Stimulated activated CD4-positive, alpha-beta T cell treated with anti-CD3 and anti-CD28 coated beads, Interleukin-2, amount 100 ng/mL, for 4 hours (primary cell): ENCODE measurements at regions not wholly inside any gene's neighbourhood (a gene's known extent, or its start where the extent isn't known, plus 50 kb on each side); places are given as distances from the start of the nearest gene placed in this dataset.

Experiments used
- DNase-seq: peaks from one replicate; pipeline ENCODE4 v3.0.0-alpha.2; 2020; ENCODE audit warnings: low read depth

DNA sequence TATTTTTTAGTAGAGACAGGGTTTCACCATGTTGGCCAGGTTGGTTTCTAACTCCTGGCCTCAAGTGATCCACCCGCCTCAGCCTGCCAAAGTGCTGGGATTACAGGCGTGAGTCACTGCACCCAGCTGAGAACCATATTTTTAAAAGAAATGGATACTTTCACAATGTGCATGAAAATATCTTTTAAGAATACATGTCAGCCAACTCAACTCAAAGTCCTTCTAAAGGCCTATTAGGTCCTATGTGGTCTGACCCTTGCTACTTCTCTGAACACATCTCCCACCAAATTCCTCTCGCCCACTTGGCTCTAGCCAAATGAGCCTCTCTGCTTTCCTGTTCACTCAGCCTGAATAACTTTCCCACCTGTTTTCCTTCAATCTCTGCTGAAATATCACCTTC, 119.6 kb downstream of the MTX2 start:
- DNase-seq = no peak

DNA sequence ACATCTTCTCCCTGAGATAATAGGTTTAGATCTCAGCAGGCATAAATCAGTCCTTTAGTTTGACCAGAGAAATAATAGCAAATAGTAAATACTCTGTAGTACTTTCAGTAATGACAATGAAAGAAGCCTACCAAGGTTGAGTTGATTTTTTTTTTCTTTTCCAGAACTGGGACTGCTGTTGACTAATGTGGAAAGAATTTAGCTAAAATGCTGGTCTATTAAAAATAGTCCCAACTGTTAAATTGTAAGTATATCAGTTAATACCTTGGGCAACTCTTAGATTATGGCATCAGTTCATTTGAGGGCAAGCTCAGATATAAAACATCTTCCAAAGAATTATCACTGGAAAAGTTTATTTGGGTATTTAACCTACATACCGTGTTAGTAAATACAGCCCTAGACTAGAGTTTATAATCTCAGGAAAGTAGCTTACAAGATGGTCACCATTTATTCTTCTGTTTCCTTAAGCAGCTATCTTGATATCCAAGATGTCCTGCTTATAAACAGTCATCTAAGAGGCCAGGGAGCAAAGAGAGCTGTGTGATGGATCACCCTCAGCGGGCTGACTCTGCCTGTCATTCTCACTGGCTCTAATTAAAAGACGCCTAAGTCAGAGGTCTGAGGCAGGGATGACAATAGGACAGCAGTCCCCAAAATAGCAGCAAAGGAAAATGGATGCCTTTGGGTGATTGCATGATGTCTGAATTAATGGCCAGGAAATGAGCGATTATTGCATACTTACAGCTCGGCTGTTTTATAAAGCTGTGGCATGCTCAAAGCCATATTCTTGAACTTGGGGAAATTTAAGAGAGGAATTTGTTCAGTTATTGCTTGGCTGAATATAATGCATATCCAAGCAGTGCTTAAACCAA, 121.3 kb downstream of the MTX2 start:
- DNase-seq = no peak

DNA sequence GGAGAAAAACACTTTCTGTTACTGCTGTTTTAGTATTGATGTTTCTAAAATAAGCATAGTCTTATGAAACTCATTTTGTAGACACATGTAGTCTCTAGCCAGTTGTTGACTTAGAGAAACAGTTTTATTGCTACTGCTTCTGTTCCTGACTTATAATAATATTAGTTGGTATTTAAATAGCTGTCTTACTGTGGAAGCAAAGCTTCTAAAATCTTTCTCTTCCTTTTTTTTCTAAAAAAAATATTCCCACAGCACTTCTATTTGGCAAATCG, 121.8 kb downstream of the MTX2 start:
- DNase-seq = no peak

DNA sequence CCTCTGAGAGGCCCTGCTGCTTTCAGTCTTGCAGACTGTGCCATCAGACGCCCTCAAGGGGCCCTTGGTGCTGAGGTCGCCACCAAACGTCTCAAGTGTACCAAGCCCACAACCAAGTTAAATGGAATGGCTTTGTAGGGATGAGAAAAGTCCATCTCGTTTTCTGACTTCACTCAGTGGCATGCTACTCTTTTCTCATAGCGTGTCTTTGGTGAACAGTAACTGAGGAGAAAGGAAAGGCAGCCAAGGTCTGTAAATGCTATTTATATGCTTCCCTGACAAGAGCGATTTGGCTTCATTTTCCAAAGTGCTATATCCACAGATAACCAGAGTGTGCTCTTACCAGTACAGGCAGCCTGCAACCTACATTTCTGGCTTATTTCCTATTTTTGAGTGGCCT, 123.0 kb downstream of the MTX2 start:
- no peak for DNase-seq

DNA sequence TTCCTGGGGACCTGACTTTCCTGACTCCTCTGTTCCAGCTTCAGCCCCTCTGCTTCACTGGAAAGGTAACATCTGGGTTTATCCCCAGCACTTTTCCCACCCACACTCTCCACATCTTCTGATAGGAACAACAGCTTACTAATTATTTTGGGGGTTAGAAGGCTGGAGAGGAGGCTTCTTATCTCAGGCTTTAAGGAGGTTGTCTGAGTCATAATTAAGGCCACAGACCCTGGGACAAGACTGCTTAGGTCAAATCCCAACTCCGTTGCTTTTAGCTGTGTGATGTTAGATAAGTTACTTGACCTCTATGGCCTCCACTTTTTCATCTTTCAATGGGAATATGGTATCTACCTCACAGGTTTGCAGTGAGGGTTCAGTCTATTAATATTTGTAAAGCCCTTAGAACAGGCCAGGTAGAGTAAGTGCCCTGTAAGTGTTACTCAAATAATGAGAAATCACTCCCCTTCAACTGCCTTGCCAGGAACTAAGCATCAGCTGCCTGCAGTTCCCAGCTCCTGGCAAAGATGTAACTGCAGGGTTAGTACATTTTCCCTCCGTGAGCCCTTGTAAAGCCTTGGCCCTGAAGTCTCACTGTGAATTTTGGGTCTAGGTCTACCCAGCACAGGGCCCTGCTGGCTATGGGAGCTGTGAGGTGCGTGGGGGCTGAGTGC, 123.6 kb downstream of the MTX2 start:
- DNase-seq = no peak

DNA sequence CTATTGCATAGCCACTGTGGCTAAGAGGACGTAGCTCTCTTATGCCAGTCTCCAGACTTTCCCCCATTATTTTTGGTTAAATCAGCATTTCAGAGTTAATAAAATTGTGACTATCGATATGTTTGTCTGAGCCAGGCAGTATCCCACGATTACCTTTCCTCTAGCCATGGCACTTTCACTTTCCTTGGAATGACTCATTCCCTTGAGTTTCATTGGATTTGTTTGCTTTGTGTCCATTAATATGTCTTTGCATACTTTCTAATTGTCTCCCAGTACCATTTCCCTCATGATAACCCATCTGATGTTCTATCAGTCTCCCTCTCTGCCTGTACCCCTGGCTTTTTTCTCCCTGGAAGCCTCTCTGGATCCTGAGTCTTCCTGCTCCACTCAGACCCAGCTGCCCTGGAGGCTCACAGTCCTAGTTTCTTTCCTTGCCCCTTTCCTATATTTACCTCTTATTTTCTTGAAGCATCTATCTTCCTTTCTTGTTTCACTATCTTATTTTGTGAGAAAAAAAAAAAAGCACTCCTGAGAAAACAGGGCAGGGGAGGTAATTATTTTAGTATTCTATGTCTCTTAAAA, 126.1 kb downstream of the MTX2 start:
- DNase-seq = no peak

DNA sequence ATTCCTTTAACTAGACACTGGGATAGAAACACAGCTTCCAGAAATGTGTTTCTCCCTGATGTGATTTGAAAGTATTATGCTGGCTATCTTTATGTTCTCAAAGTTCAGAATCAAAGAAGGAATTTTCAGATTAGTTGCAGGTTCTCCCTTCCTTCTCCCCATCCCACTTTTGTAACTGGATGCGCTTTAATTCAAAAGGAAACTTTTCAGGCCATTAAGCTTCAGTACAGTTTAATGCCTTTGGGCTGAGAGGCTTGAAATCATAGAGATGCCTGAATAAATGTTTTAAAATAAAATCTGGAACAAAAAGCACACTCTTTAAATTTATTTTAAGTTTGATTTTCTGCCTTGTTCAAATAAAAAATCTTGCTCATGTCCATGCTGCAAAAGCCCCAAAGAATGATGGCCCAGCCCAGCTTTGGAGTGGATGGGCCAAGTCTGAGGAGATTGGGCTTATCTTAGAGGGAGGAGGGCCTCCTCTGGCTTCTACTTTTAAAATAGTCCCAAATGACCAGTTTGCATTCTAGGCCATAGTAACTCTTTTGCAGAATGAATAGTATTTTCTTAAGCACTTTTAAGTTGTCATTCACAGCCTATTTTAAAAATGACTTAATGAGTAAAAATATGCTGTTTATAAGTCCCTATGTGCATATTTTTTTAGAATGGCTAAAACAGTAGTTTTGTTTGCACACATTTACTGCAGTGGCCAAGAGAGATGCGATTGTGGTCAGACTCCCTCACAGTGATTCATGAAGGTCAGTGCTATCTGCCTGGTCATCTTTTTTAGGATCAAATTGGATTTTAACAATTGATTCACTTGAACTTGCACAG, 129.2 kb downstream of the MTX2 start:
- DNase-seq = no peak

DNA sequence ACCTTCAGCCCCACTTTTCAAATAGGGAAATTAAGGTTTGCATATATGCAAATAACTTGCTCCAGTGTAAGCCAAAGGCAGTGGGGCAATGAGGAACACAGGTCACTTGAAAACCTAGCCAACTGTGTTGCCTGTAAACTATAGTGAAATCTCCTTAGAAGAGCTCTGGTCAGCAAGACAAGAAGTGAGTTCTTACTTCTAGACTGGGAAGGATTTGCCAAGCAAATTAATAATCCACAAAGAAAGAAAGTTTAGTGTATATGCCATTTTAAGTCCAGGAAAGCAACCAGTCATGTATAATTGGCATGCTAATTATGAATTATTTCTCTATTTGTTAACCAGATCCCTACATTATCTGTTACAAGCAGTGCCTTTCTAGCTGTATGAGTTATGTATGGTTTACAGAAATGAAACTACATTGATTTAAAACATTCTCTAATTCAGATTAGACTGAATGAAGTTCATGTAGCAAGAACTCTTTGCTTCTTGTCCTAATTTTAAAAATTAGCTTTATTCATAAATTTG, 129.9 kb downstream of the MTX2 start:
- no peak for DNase-seq

DNA sequence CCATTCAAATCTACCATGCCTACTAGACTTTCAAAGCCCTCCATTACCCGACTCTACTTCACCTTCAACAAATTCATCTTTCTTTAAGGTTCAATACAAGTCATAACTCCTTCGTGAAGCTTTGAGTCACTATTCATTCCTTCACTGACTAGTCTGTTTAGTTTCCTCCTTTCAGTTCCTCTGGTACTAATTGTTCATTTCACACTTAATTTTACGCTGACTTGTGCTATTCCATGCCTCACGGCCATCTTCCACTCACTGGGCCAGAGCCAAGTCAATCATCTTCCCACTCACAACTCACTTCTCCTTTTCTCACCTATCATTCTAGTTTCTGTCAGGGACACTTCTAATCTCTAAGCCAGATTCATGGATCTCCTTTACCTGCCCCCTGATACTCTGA, 136.2 kb downstream of the MTX2 start:
- no peak for DNase-seq

DNA sequence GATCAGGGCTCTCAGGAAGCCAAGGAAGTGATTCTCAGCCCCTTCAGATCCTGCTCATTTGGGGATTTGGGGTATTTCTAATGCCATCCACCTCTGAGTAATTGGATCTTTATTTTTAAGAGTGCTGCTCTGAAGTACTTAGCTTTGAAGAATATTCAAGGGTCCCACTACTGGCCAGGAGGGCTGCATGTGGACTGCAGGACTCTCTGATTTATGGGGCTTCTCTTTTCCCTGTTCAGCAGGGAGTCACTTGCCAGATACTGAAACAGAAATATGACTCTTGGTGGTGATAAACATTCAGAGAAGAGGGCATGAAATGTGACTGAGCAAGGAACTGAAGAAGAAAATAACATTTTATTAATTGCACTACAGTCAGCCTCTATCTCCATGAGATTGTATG, 138.5 kb downstream of the MTX2 start:
- no peak for DNase-seq

DNA sequence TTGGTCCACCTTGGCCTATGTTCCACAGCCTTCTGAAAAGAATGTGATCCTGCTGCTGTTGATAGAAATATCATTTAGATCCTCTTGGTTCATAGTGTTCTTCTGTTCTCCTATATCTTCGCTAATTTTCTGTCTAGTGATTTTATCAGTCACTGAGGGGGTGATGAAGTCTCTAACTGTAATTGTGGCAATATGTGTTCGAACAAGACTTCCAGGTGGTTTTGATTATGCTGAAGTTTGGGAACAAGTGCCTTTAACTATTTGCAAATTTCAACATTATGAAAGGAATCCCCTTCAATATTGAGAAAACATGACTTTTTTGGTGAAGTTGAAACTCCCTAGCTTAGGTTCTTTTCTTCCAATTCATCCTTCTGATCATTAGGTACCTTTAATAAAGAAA, 140.4 kb downstream of the MTX2 start:
- DNase-seq = no peak

DNA sequence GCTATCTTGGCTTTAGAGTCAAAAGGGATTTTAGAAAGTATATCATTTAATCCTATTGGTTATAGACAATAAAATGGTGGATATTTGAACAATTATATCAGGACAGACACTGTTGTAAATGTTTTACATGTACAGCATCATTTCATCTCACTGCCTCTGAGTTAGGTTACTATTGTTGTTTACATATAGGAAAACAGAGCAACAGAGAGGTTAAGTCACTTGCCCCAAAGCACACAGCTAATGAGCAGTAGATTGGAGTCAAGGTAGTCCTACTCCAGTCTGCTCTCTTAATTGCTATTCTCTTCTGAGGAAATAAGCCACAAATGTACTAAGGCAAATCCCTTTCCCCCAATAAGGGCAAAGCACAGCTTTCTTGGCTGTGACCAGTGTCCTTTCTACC, 142.9 kb downstream of the MTX2 start:
- no peak for DNase-seq

DNA sequence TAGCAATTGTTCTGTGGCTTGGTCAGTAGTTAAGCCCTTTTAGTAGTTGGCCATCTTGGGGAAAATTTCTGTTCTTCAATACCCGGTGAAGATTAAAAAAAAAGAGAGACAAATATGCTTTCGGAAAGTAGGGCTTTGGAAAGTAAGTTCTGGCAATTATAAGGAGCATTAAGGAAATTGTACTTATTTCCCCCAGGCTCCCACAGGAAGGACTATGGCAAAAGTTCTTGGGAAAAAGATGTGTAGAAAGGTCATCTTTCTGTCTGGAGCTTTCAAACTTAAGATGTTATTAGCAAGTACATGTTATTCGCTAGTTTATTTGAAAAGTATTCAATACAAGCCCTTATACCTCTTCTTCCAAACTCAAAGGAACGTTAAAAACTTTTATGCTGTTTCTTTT, 144.5 kb downstream of the MTX2 start:
- DNase-seq = no peak

DNA sequence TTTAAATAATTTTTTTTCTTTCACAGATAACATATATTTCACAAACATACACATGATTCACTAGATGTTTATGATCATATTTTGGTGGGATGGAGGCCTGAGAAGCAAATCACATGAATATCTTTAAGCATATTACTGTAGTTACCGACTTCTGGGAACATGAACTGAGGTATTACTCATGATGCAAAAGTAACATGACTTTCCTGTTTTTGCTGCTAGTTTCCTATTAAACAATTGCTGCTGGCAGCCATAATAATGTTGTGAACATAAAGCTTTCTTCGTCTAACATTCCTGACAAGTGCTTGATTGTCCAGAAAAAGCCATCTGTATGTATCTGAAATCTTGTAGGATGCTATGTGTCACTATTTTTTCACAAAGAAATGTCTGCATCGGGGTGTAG, 145.4 kb downstream of the MTX2 start:
- no peak for DNase-seq

DNA sequence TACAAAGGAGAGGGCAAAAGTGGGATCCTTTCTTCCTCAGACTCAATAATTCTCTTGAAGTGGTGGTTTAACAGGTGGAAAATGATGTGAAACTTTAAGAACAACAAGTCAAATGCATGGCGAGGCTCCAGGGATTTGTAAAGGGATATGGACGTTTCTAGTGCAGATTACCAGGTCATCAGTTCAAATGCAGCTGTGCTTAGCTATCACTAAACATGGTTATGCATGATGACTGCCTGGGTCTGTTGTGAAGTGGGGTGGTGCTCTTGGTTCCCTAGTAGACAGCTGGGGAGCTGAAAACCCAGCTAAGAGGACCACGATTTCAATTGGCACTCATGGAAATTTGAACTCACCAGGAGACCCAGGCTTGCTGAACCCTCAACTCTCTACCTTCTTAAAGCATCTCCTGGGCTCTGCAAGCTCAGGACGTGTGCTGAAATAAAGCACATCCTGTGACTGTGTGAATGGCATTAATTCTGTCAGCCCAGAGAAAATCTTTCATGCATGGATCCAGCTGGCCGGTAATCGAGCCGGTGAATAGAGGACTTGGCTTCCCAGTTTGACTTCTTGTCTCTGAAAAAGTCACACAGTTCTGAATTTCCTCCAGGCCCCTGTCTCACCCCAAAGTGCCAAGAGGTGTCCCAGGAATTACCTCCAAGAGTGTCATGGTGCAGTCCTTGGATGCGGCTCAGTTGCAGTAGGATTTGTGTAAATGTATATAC, 146.1 kb downstream of the MTX2 start:
- DNase-seq = no peak

DNA sequence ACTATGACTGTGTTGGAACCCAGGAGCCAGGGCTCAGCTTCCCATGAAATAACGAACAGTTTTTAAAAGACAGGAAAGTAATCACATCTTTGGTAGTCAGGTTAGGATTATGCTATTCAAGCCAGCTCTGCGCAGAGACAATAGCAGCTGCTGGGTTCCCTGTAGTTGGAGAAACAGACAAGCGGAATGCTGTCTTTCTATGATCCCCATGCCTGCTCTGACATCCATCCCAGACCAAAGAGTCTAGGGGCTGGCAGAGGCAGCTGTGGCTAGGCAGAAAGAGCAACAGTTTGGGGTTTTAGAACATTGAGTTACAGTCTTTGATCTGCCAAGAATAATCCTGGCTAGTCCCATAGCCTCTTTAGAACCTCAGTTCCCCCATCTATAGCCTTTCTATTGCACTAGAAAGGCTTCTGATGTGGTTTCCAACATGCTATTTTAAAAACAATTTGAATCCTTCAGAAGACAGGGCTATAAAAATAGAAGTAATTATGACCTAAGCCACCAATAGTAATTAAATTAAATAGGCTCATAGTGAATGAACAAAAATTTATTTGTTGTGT, 146.8 kb downstream of the MTX2 start:
- DNase-seq = no peak

DNA sequence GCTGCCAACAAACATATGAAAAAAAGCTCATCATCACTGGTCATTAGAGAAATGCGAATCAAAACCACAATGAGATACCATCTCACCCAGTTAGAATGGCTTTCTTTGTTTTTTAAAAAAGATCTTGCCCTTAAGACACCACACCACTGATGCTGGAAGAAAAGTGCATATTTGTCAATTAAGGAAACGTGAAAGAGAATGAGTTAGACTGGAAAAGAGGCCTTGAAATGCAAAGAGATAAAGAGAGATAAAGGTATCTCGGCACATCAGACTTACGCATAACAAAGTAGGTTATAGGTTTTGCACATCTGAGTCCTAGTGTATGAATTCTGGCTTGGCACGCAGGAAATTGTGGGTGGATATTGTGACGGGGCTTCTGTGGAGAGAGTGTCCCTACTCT, 149.5 kb downstream of the MTX2 start:
- DNase-seq = no peak

DNA sequence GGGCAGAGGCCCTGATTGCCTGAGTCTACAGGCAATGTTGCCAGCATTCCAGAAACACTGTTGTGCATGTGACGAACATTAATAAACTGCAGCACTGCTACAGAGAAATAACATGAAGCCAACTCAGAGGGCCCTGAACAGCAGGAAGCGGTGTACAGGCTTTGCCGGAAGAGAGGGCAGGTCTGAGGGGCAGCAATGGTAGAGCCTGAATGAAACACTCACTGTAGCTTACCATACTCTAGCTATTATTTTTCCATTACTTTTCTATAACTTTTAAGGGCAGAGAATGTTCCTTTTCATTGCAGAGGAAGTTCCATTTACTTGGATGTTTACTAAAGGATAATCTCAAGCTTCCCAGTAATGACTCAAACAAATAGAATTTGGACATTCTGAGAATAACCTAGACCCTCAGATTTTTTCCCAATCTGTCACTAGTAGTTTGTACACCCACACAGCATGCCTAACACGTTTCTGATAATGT, 150.4 kb downstream of the MTX2 start:
- DNase-seq = no peak

DNA sequence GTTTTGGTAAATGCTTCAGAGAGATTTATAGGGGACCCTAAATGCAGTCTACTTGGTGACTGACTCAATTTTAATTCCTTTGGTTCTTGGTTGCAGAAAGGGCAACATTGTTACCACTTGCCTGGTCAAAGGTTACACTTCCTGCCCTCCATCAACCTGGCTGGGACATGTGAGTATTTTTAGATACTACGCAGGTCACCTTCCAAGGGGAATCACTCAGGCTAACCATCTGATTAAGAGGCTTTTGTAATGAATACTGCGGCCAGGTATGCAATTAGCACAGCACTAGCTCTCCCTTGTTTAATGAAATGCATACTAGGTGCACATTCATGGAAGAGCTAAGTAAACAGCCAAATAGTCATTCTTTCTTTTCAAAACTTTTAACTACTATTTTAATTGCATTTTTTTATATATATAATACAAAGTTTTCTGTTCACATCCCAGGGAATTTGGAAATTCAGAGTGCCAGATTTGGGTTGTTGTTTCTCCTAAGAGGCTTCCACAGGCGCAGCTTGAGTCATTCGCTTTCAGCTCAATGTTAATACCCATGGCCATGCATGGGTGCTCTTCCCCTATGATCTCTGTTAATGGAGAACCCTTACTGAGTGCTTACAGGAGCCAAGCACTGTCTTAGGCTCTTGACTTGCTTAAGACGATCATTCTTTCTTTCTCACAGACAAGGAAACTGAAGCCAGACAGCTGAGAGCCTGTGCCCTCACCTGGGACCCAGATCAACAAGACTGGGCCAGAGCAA, 152.2 kb downstream of the MTX2 start:
- DNase-seq = no peak

DNA sequence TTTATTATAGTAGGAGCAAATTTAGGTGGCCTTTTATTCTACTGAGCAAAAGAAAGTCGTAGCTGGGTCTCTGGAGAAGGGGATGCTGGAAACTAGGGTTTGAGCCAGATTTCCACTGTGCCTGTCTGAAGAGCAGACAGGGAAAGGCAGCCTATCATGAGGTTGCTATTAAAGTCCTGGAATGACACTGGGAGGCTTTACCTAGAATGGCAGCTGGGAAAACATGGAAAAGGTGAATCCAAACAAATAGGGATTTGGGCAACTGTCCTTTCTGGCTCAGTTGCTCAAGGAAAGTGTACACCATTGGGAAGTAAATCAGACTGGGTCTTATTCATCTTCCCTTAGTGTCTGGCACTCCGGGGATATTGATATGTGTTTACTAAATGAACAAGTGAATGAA, 154.6 kb downstream of the MTX2 start:
- DNase-seq = no peak

DNA sequence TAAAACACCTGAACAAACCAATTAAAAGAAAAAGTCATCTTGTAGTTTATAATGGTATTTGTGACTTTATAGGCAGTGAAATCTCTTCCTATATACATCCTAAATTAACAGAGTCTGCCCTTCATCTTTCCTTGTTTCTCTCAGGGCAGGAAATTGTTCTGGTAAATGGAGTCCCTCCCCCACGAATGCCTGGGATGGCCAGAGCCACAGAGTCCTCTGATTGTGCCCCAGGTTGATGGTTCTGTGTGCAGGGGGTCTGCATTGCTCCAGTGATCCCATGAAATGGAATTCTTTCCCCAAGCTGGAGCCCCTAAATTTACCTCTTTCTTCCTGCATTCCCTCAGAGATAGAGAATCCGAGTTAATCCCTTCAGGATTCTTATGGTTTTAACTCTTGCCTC, 155.5 kb downstream of the MTX2 start:
- DNase-seq = no peak
